HL-60 (cell line): ENCODE measurements at regions not wholly inside any gene's neighbourhood (a gene's known extent, or its start where the extent isn't known, plus 50 kb on each side); places are given as distances from the start of the nearest gene placed in this dataset.

Source experiments
- DNase-seq, 2 experiments: peaks; one replicate each; pipeline ENCODE4 v3.0.0-alpha.2; 2010 to 2020; ENCODE audit warnings: low read depth in 1 of 2, low spot score in 1 of 2
- H3K27ac ChIP-seq: fragments of 250-450 bp; sonication (Bioruptor Pico); replicated peaks from 2 replicates; pipeline ENCODE4 v1.5.1; 2020; ENCODE audit warnings: mild to moderate bottlenecking, moderate library complexity
- H3K27me3 ChIP-seq: fragments of 250-450 bp; sonication (Bioruptor Pico); 2 replicates; pipeline ENCODE4 v1.5.1; 2021; ENCODE audit warnings: mild to moderate bottlenecking, moderate library complexity; ENCODE audit not compliant: insufficient read depth, poor library complexity, severe bottlenecking
- H3K4me3 ChIP-seq: replicated peaks from 2 replicates; pipeline ENCODE4 v1.5.1; 2011; ENCODE audit warnings: mild to moderate bottlenecking, control low read depth, low read length; ENCODE audit not compliant: insufficient read depth
- CTCF ChIP-seq: IDR thresholded peaks from one replicate; pipeline ENCODE4 v1.5.1; 2011; ENCODE audit warnings: low read length, control low read depth, inconsistent platforms; ENCODE audit not compliant: insufficient read depth
- GABPA ChIP-seq: IDR thresholded peaks from 2 replicates; pipeline ENCODE4 v1.6.1; 2012; ENCODE audit warnings: low read depth
- POLR2AphosphoS5 ChIP-seq: IDR thresholded peaks from 2 replicates; pipeline ENCODE4 v1.6.1; 2012; ENCODE audit warnings: low read depth
- REST ChIP-seq: IDR thresholded peaks from 2 replicates; pipeline ENCODE4 v1.6.1; 2012; ENCODE audit warnings: low read depth; ENCODE audit not compliant: insufficient replicate concordance
- SPI1 ChIP-seq: IDR thresholded peaks from 2 replicates; pipeline ENCODE4 v1.6.1; 2012; ENCODE audit warnings: low read depth, mild to moderate bottlenecking, borderline replicate concordance

GRCh38 chr18:42157420-42157819 is 202.4 kb downstream of the PIK3C3 start:
- TF ChIP-seq REST, result no peak
- no peak for TF ChIP-seq POLR2AphosphoS5
- TF ChIP-seq SPI1, result no peak
- no peak for TF ChIP-seq GABPA
- TF ChIP-seq CTCF, result no peak

DNA sequence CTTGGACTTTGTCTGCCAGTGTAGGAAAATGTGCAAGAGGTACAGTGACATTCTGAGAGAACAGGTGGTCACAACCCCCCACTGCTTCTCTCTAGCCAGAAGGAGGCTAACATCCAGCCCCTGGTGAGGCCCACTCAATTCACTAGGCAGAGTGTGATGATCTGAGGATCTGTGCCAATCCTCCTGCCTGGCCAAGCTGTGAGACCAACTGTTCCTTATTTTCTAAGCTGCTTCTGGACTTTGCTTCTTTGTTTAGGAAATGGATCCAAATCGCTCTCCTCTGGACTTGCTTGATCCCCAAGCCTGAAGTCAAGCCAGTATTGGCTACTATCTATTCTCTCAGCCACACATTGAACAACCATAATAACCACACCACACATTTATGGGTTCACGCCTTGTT is 202.8 kb downstream of the PIK3C3 start:
- no peak overlapping the region for H3K27ac ChIP-seq
- TF ChIP-seq POLR2AphosphoS5, result no peak
- no peak for TF ChIP-seq CTCF
- TF ChIP-seq REST, result no peak
- no peak for TF ChIP-seq GABPA
- TF ChIP-seq SPI1, result no peak

More at GRCh38 chr18:42157420-42157819, 202.4 kb downstream of the PIK3C3 start:
- Histone ChIP-seq H3K4me3 (no peak overlapping the region), H3K27me3 (no peaks in the 10 kb centered on the region), H3K27ac (no peak overlapping the region)
- DNase-seq, result no peak

DNA sequence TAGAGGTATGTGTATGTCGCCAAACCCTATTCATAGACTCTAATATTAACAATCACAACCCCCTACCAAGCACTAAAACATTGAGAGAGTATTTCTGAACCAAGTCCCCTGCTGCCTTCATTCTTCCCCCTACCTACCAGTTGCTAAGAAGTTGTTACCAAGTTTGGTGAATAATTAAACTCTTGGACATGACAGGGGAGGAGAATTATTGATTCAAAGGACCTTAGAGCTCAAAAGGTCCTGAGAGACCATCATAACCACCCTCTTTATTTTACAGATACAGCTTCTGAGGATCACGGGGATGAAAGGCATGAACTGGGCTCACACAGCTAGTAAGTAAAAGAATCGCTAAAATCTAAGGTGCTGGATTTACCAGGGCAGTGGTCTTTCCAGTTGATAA is 204.1 kb downstream of the PIK3C3 start:
- TF ChIP-seq REST (no peak), CTCF (no peak), SPI1 (no peak), GABPA (no peak), POLR2AphosphoS5 (no peak)
- DNase-seq, result no peak
- no peaks in the 10 kb centered on the region for H3K27me3 ChIP-seq
- no peak overlapping the region for H3K4me3 ChIP-seq
- H3K27ac ChIP-seq, result no peak overlapping the region

More for the DNA sequence above, 202.8 kb downstream of the PIK3C3 start:
- Histone ChIP-seq H3K4me3 (no peak overlapping the region), H3K27me3 (no peaks in the 10 kb centered on the region)
- no peak for DNase-seq
